H1 (cell line): ENCODE measurements at regions not wholly inside any gene's neighbourhood (a gene's known extent, or its start where the extent isn't known, plus 50 kb on each side); places are given as distances from the start of the nearest gene placed in this dataset.

Experiments
- CTCF ChIA-PET: fragments of 300-600 bp; sonication (Branson Sonifier 250); formaldehyde crosslinking; loops from one replicate; lab custom pipeline; 2021; ENCODE audit not compliant: partially characterized antibody; lab: Charles Lee
- POLR2A ChIA-PET: fragments of 300-600 bp; sonication (Branson Sonifier 250); formaldehyde crosslinking; loops from one replicate; lab custom pipeline; 2021; ENCODE audit warnings: inconsistent platforms; ENCODE audit not compliant: partially characterized antibody; lab: Charles Lee
- DNase-seq, 2 experiments: peaks; one replicate each; pipeline versions ENCODE4 v3.0.0 to v3.0.0-alpha.2; 2010 to 2022; ENCODE audit warnings: low spot score in 2 of 2, low read depth in 1 of 2, mixed read lengths in 1 of 2
- FAIRE-seq: peaks from 2 replicates; lab custom pipeline; 2011; peaks lifted over from hg19 to GRCh38; lab: Jason Lieb, UNC
- H2AFZ ChIP-seq: 2 replicates; pipeline ENCODE4 v1.8.1; 2012; ENCODE audit warnings: low read length, inconsistent platforms
- H2AK5ac ChIP-seq: 2 replicates; pipeline ENCODE4 v1.6.1; 2013; ENCODE audit warnings: low read depth, low read length
- H2BK120ac ChIP-seq: replicated peaks from 2 replicates; pipeline ENCODE3; 2013; ENCODE audit warnings: low read depth, low read length, inconsistent platforms
- H2BK12ac ChIP-seq: 2 replicates; pipeline ENCODE4 v1.6.1; 2013; ENCODE audit warnings: low read depth, low read length
- H2BK15ac ChIP-seq: 2 replicates; pipeline ENCODE4 v1.6.1; 2013; ENCODE audit warnings: low read length
- H2BK20ac ChIP-seq: 2 replicates; pipeline ENCODE4 v1.6.1; 2013; ENCODE audit warnings: low read length
- H2BK5ac ChIP-seq: 2 replicates; pipeline ENCODE4 v1.6.1; 2013; ENCODE audit warnings: low read depth, low read length
- H3K14ac ChIP-seq: 2 replicates; pipeline ENCODE4 v1.6.1; 2013; ENCODE audit warnings: inconsistent platforms; ENCODE audit not compliant: insufficient read length
- H3K18ac ChIP-seq: 2 replicates; pipeline ENCODE4 v1.6.1; 2013; ENCODE audit warnings: low read length; ENCODE audit errors: extremely low read depth
- H3K23ac ChIP-seq: 2 replicates; pipeline ENCODE4 v1.6.1; 2013; ENCODE audit warnings: inconsistent platforms; ENCODE audit not compliant: insufficient read length
- H3K23me2 ChIP-seq: 2 replicates; pipeline ENCODE4 v1.6.1; 2013; ENCODE audit warnings: low read depth, low read length
- H3K27ac ChIP-seq: 2 replicates; pipeline ENCODE4 v1.6.1; 2011; ENCODE audit warnings: low read depth, low read length, inconsistent platforms
- H3K27me3 ChIP-seq, 4 experiments: replicated peaks in 1 of 4; 1 replicate in 1 of 4; 2 replicates in 3 of 4; pipeline versions ENCODE4 v1.6.1 to v1.8.1; 2011 to 2013; ENCODE audit warnings: low read length in 3 of 4, mild to moderate bottlenecking in 3 of 4, inconsistent platforms in 2 of 4, mixed read lengths in 2 of 4, moderate library complexity in 1 of 4; ENCODE audit not compliant: control insufficient read depth in 3 of 4, insufficient read depth in 3 of 4; ENCODE audit errors: extremely low read depth in 1 of 4
- H3K36me3 ChIP-seq, 4 experiments: 2 replicates each; pipeline versions ENCODE4 v1.6.1 to v1.8.1; 2011 to 2013; ENCODE audit warnings: mild to moderate bottlenecking in 4 of 4, low read length in 3 of 4, moderate library complexity in 2 of 4, control low read depth in 1 of 4, inconsistent platforms in 1 of 4; ENCODE audit not compliant: insufficient read depth in 4 of 4, control insufficient read depth in 2 of 4
- H3K4ac ChIP-seq: replicated peaks from 2 replicates; pipeline ENCODE3; 2013; ENCODE audit warnings: low read length, low read depth, mixed read lengths, inconsistent platforms; ENCODE audit not compliant: insufficient read length
- H3K4me1 ChIP-seq, 4 experiments: replicated peaks in 1 of 4; 1 replicate in 1 of 4; 2 replicates in 3 of 4; pipeline versions ENCODE4 v1.6.1 to v1.8.1; 2011 to 2013; ENCODE audit warnings: low read length in 3 of 4, inconsistent platforms in 2 of 4, mixed read lengths in 1 of 4; ENCODE audit not compliant: insufficient read depth in 4 of 4, control insufficient read depth in 3 of 4
- H3K4me2 ChIP-seq, 2 experiments: 2 replicates each; pipeline versions ENCODE4 v1.6.1 to v1.8.1; 2011 to 2013; ENCODE audit warnings: low read depth in 2 of 2, low read length in 2 of 2, control low read depth in 1 of 2, inconsistent platforms in 1 of 2, mild to moderate bottlenecking in 1 of 2; ENCODE audit not compliant: insufficient read depth in 1 of 2
- H3K4me3 ChIP-seq, 4 experiments: fragments of 200-600, 300-600 bp in 1 of 4; sonication (generic), shearing (Covaris generic), sonication (Bioruptor Twin) in 1 of 4; 2 replicates each; pipeline versions ENCODE4 v1.5.1 to v1.8.1; 2011 to 2016; ENCODE audit warnings: low read length in 4 of 4, low read depth in 3 of 4, control low read depth in 2 of 4, inconsistent platforms in 2 of 4, mild to moderate bottlenecking in 2 of 4, mixed read lengths in 1 of 4, moderate library complexity in 1 of 4; ENCODE audit not compliant: insufficient read depth in 2 of 4; ENCODE audit errors: extremely low read depth in 1 of 4
- H3K56ac ChIP-seq: replicated peaks from 2 replicates; pipeline ENCODE3; 2013; ENCODE audit warnings: low read depth, mild to moderate bottlenecking, mixed read lengths, low read length, inconsistent platforms; ENCODE audit not compliant: insufficient read length
- H3K79me1 ChIP-seq: 2 replicates; pipeline ENCODE4 v1.6.1; 2013; ENCODE audit warnings: low read depth, low read length, control low read depth
- H3K79me2 ChIP-seq, 2 experiments: 2 replicates each; pipeline versions ENCODE4 v1.6.1 to v1.8.1; 2012 to 2013; ENCODE audit warnings: low read length in 2 of 2, mild to moderate bottlenecking in 2 of 2, inconsistent platforms in 1 of 2; ENCODE audit not compliant: insufficient read depth in 2 of 2, control insufficient read depth in 1 of 2
- H3K9ac ChIP-seq, 4 experiments: replicated peaks in 1 of 4; 1 replicate in 1 of 4; 2 replicates in 3 of 4; pipeline versions ENCODE4 v1.6.1 to v1.8.1; 2011 to 2013; ENCODE audit warnings: low read depth in 3 of 4, low read length in 3 of 4, control low read depth in 2 of 4, mild to moderate bottlenecking in 2 of 4, moderate library complexity in 2 of 4, inconsistent platforms in 1 of 4; ENCODE audit errors: extremely low read depth in 1 of 4
- H3K9me3 ChIP-seq, 2 experiments: 2 replicates each; pipeline versions ENCODE4 v1.6.1 to v1.8.1; 2012 to 2013; ENCODE audit warnings: mild to moderate bottlenecking in 2 of 2, moderate library complexity in 2 of 2, control low read depth in 1 of 2, inconsistent platforms in 1 of 2, low read depth in 1 of 2, low read length in 1 of 2, mixed read lengths in 1 of 2; ENCODE audit not compliant: insufficient read depth in 2 of 2
- H4K20me1 ChIP-seq, 2 experiments: replicated peaks in 1 of 2; 2 replicates each; pipeline versions ENCODE3 to v1.8.1; 2011 to 2013; ENCODE audit warnings: inconsistent platforms in 2 of 2, low read length in 2 of 2, mild to moderate bottlenecking in 1 of 2; ENCODE audit not compliant: insufficient read depth in 2 of 2, control insufficient read depth in 1 of 2
- H4K5ac ChIP-seq: 2 replicates; pipeline ENCODE4 v1.6.1; 2013; ENCODE audit warnings: low read length, low read depth, mixed read lengths, inconsistent platforms; ENCODE audit not compliant: insufficient read length
- H4K8ac ChIP-seq: 2 replicates; pipeline ENCODE4 v1.8.0; 2013; ENCODE audit warnings: mild to moderate bottlenecking, moderate library complexity, low read length, inconsistent platforms; ENCODE audit not compliant: insufficient read depth; ENCODE audit errors: extremely low read depth
- H4K91ac ChIP-seq: replicated peaks from 2 replicates; pipeline ENCODE3; 2013; ENCODE audit warnings: low read length, mixed read lengths, inconsistent platforms; ENCODE audit not compliant: insufficient read length
- CBX5 ChIP-seq: fragments of 300-800, 300-1000 bp; sonication (generic); IDR thresholded peaks from 2 replicates; pipeline ENCODE4 v1.7.1; 2016; ENCODE audit warnings: antibody characterized with exemption, low read length, low read depth
- WGBS, 2 experiments: shearing (Covaris generic) in 1 of 2; methylation state at CpG; one replicate each; pipeline versions ENCODE4 v1.1.6 to v1.1.7; 2013 to 2015; ENCODE audit warnings: low lambda C conversion rate in 2 of 2, mixed read lengths in 2 of 2, inconsistent platforms in 1 of 2, low coverage in 1 of 2, missing lambda C conversion rate in 1 of 2; ENCODE audit not compliant: insufficient replicate concordance in 2 of 2, insufficient coverage in 1 of 2, insufficient read length in 1 of 2; ENCODE audit errors: extremely low coverage in 1 of 2, missing lambda C conversion rate in 1 of 2; 5-methylcytosine and 5-hydroxymethylcytosine counted together

GRCh38 chr11:45530776-45531175, 134.6 kb downstream of the CHST1 start:
- H2AFZ ChIP-seq = no peak overlapping the region
- no peak overlapping the region for H3K56ac ChIP-seq
- DNase-seq = no peak
- H3K79me1 ChIP-seq = no peaks in the 10 kb centered on the region
- H2BK15ac ChIP-seq = no peak overlapping the region
- H3K14ac ChIP-seq = no peak overlapping the region
- H3K79me2 ChIP-seq = no peaks in the 10 kb centered on the region
- no peaks in the 10 kb centered on the region for H3K23me2 ChIP-seq
- H2BK12ac ChIP-seq = no peak overlapping the region
- 85% methylated on average over 6 of the region's 6 CpGs; no CpG with 5 or more reads in 1 of the 2 experiments for WGBS, 2 experiments
- CTCF ChIA-PET = interaction anchor here (0.7 to 2.5 kb wide), 4 partner anchors 12 to 241 kb away, joined by 3 to 13 read pairs (median 6); no protein-coding TSS in a partner anchor
- no peaks in the 10 kb centered on the region for H3K27me3 ChIP-seq
- H3K9ac ChIP-seq = no peak overlapping the region
- H2AK5ac ChIP-seq = no peak overlapping the region
- FAIRE-seq = no peak
- no peak overlapping the region for H4K5ac ChIP-seq
- no peak overlapping the region for H2BK5ac ChIP-seq
- no peak overlapping the region for H2BK120ac ChIP-seq
- no peaks in the 10 kb centered on the region for H4K20me1 ChIP-seq
- no peak for TF ChIP-seq CBX5
- TF ChIP-seq, all 59 proteins: peak for 0
- H4K8ac ChIP-seq = no peak overlapping the region
- no peak overlapping the region for H2BK20ac ChIP-seq
- no peak overlapping the region for H3K23ac ChIP-seq
- no peaks in the 10 kb centered on the region for H3K9me3 ChIP-seq
- no peak overlapping the region for H3K4me3 ChIP-seq
- no peak overlapping the region for H3K18ac ChIP-seq
- POLR2A ChIA-PET = no interaction called here
- H3K4ac ChIP-seq = no peak overlapping the region
- H3K36me3 ChIP-seq = no peaks in the 10 kb centered on the region
- no peak overlapping the region for H3K27ac ChIP-seq
- H3K4me1 ChIP-seq = no peaks in the 10 kb centered on the region
- H4K91ac ChIP-seq = no peak overlapping the region
- H3K4me2 ChIP-seq = no peak overlapping the region
